ENCODE measurements at regions not wholly inside any gene's neighbourhood (a gene's known extent, or its start where the extent isn't known, plus 50 kb on each side); places are given as distances from the start of the nearest gene placed in this dataset.

GRCh38 chr2:223501641-223502040, 100.5 kb downstream of the SCG2 start:
- H3K27me3 Mint-ChIP-seq (ENCODE audit: insufficient read depth): peaks cover 17% of the 10 kb centered on the region
- H3K4me1 Mint-ChIP-seq: no peaks in the 10 kb centered on the region
- TF ChIP-seq CTCF (conservative IDR thresholded peaks at IDR 0.05): no peak
- H3K4me3 Mint-ChIP-seq: no peak overlapping the region
- no peak overlapping the region for H3K4me3 ChIP-seq (ENCODE audit: low read length)
- no peaks in the 10 kb centered on the region for H3K4me1 ChIP-seq (ENCODE audit: control insufficient read depth, insufficient read depth, low read length)
- no peak overlapping the region for H3K27ac ChIP-seq (ENCODE audit: low read depth, low read length)
- DNase-seq: no peak
- H3K9ac ChIP-seq (ENCODE audit: extremely low read depth, low read length, poor library complexity, severe bottlenecking): no peak overlapping the region
- no peaks in the 10 kb centered on the region for H3K9me3 ChIP-seq (ENCODE audit: control insufficient read depth, low read length)
- no peak overlapping the region for H3K27ac Mint-ChIP-seq
- H3K36me3 ChIP-seq (ENCODE audit: control insufficient read depth, insufficient read depth, low read length): no peaks in the 10 kb centered on the region
- 97% methylated on average over 2 of the region's 2 CpGs; no CpG with 5 or more reads in 1 of the 2 experiments for WGBS, 2 experiments (ENCODE audit: insufficient coverage in 1 of 2, insufficient read length in 1 of 2)
- no peaks in the 10 kb centered on the region for H3K9me3 Mint-ChIP-seq
- no peaks in the 10 kb centered on the region for H3K36me3 Mint-ChIP-seq (ENCODE audit: low read depth)
- H3K27me3 ChIP-seq (ENCODE audit: control insufficient read depth, insufficient read depth, low read length, poor library complexity, severe bottlenecking): no peaks in the 10 kb centered on the region

- Mint-ChIP-seq H3K27me3 (ENCODE audit: insufficient read depth) (peaks cover 15% of the 10 kb centered on the region), H3K27ac (no peak overlapping the region), H3K36me3 (ENCODE audit: low read depth) (no peaks in the 10 kb centered on the region), H3K4me3 (no peak overlapping the region), H3K4me1 (no peaks in the 10 kb centered on the region), H3K9me3 (no peaks in the 10 kb centered on the region)
- H3K27ac ChIP-seq (ENCODE audit: low read depth, low read length): no peak overlapping the region
- H3K9ac ChIP-seq (ENCODE audit: extremely low read depth, low read length, poor library complexity, severe bottlenecking): no peak overlapping the region
- H3K27me3 ChIP-seq (ENCODE audit: control insufficient read depth, insufficient read depth, low read length, poor library complexity, severe bottlenecking): no peaks in the 10 kb centered on the region
- no peak for DNase-seq
- H3K4me1 ChIP-seq (ENCODE audit: control insufficient read depth, insufficient read depth, low read length): no peaks in the 10 kb centered on the region
- no peaks in the 10 kb centered on the region for H3K36me3 ChIP-seq (ENCODE audit: control insufficient read depth, insufficient read depth, low read length)
- no peak overlapping the region for H3K4me3 ChIP-seq (ENCODE audit: low read length)
- H3K9me3 ChIP-seq (ENCODE audit: control insufficient read depth, low read length): no peaks in the 10 kb centered on the region
- no peak for TF ChIP-seq CTCF (conservative IDR thresholded peaks at IDR 0.05)
- WGBS, 2 experiments (ENCODE audit: insufficient coverage in 1 of 2, insufficient read length in 1 of 2): 91 to 93% methylated on average over 3 of the region's 3 CpGs
Observed at GRCh38 chr2:223503746-223504145, 98.4 kb downstream of the SCG2 start.

GRCh38 chr2:223508372-223508771, 93.8 kb downstream of the SCG2 start:
- no peak for TF ChIP-seq CTCF (conservative IDR thresholded peaks at IDR 0.05)
- Histone ChIP-seq H3K27me3 (ENCODE audit: control insufficient read depth, insufficient read depth, low read length, poor library complexity, severe bottlenecking) (peaks cover 20% of the 10 kb centered on the region), H3K4me3 (ENCODE audit: low read length) (no peak overlapping the region), H3K36me3 (ENCODE audit: control insufficient read depth, insufficient read depth, low read length) (no peaks in the 10 kb centered on the region), H3K9me3 (ENCODE audit: control insufficient read depth, low read length) (no peaks in the 10 kb centered on the region), H3K4me1 (ENCODE audit: control insufficient read depth, insufficient read depth, low read length) (no peaks in the 10 kb centered on the region), H3K9ac (ENCODE audit: extremely low read depth, low read length, poor library complexity, severe bottlenecking) (no peak overlapping the region), H3K27ac (ENCODE audit: low read depth, low read length) (no peak overlapping the region)
- H3K27ac Mint-ChIP-seq: no peak overlapping the region
- no peaks in the 10 kb centered on the region for H3K9me3 Mint-ChIP-seq
- no peaks in the 10 kb centered on the region for H3K36me3 Mint-ChIP-seq (ENCODE audit: low read depth)
- no peak for DNase-seq
- peaks cover 47% of the 10 kb centered on the region for H3K27me3 Mint-ChIP-seq (ENCODE audit: insufficient read depth)
- no peak overlapping the region for H3K4me3 Mint-ChIP-seq
- H3K4me1 Mint-ChIP-seq: no peaks in the 10 kb centered on the region
- 91 to 100% methylated on average over 3 of the region's 3 CpGs for WGBS, 2 experiments (ENCODE audit: insufficient coverage in 1 of 2, insufficient read length in 1 of 2)
